GM18507 (cell line): ENCODE measurements at regions not wholly inside any gene's neighbourhood (a gene's known extent, or its start where the extent isn't known, plus 50 kb on each side); places are given as distances from the start of the nearest gene placed in this dataset.

Experiments
- DNase-seq: peaks from one replicate; pipeline ENCODE4 v3.0.0; 2011; ENCODE audit warnings: low read depth; ENCODE audit not compliant: insufficient read length; ENCODE audit errors: extremely low spot score
- FAIRE-seq: peaks from 2 replicates; lab custom pipeline; 2011; peaks lifted over from hg19 to GRCh38; lab: Jason Lieb, UNC

- FAIRE-seq (no peak), DNase-seq (no peak)
Measured at GRCh38 chr7:37504801-37505200, 56.1 kb upstream of the ELMO1 start.

GRCh38 chr7:37505750-37506353 lies 57.2 kb upstream of the ELMO1 start:
- FAIRE-seq (no peak), DNase-seq (no peak)

GRCh38 chr7:37508118-37508517 lies 59.5 kb upstream of the ELMO1 start:
- DNase-seq: no peak
- FAIRE-seq: no peak

- DNase-seq: peak; percentile 8
- FAIRE-seq: peak; percentile 83
Measured at GRCh38 chr7:37510043-37510634, 61.5 kb upstream of the ELMO1 start.

GRCh38 chr7:37511915-37512314 lies 63.3 kb upstream of the ELMO1 start:
- no peak for DNase-seq
- FAIRE-seq: no peak

- no peak for FAIRE-seq
Measured at GRCh38 chr7:37514497-37514896, 65.8 kb upstream of the ELMO1 start.

GRCh38 chr7:37516664-37517063 lies 68.0 kb upstream of the ELMO1 start:
- FAIRE-seq (no peak), DNase-seq (no peak)

More at GRCh38 chr7:37514497-37514896, 65.8 kb upstream of the ELMO1 start:
- DNase-seq: no peak

GRCh38 chr7:37518266-37518665 lies 69.6 kb upstream of the ELMO1 start:
- FAIRE-seq (no peak), DNase-seq (no peak)

GRCh38 chr7:37524056-37524455 lies 75.4 kb upstream of the ELMO1 start:
- no peak for FAIRE-seq
- no peak for DNase-seq

- no peak for DNase-seq
- FAIRE-seq: no peak
Measured at GRCh38 chr7:37524797-37525196, 76.1 kb upstream of the ELMO1 start.

- FAIRE-seq: no peak
- no peak for DNase-seq
Measured at GRCh38 chr7:37526623-37527022, 78.0 kb upstream of the ELMO1 start.

GRCh38 chr7:37527109-37527508 lies 78.4 kb upstream of the ELMO1 start:
- no peak for FAIRE-seq
- no peak for DNase-seq

- FAIRE-seq (no peak), DNase-seq (no peak)
Measured at GRCh38 chr7:37531225-37531624, 82.6 kb upstream of the ELMO1 start.

- FAIRE-seq (no peak), DNase-seq (no peak)
Measured at GRCh38 chr7:37532636-37533035, 84.0 kb upstream of the ELMO1 start.

GRCh38 chr7:37534893-37535610 lies 86.4 kb upstream of the ELMO1 start:
- no peak for FAIRE-seq
- no peak for DNase-seq

- FAIRE-seq: no peak
Measured at GRCh38 chr7:37535841-37536240, 87.2 kb upstream of the ELMO1 start.

GRCh38 chr7:37536706-37537105 lies 88.0 kb upstream of the ELMO1 start:
- DNase-seq (no peak), FAIRE-seq (no peak)

More at GRCh38 chr7:37535841-37536240, 87.2 kb upstream of the ELMO1 start:
- no peak for DNase-seq

GRCh38 chr7:37537439-37537838 lies 88.8 kb upstream of the ELMO1 start:
- DNase-seq: no peak
- no peak for FAIRE-seq

GRCh38 chr7:37538945-37539344 lies 90.3 kb upstream of the ELMO1 start:
- FAIRE-seq: no peak

GRCh38 chr7:37540917-37541316 lies 92.3 kb upstream of the ELMO1 start:
- FAIRE-seq: no peak
- DNase-seq: no peak

More at GRCh38 chr7:37538945-37539344, 90.3 kb upstream of the ELMO1 start:
- no peak for DNase-seq
